Cardiac muscle cell (in vitro differentiated cells and primary cell): ENCODE measurements at regions not wholly inside any gene's neighbourhood (a gene's known extent, or its start where the extent isn't known, plus 50 kb on each side); places are given as distances from the start of the nearest gene placed in this dataset.
A peak's percentile ranks its signal among the peaks of the same experiment; 100 is the strongest.

Source experiments
- DNase-seq, 2 donors: peaks; one replicate each; pipeline versions ENCODE4 v3.0.0 to v3.0.0-alpha.2; 2010 to 2017; ENCODE audit warnings: low read depth in 1 of 2, low spot score in 1 of 2
- H3K27ac ChIP-seq: fragments of 200-600 bp; sonication (generic); 2 replicates; pipeline ENCODE4 v1.5.1; 2016
- H3K27me3 ChIP-seq: fragments of 200-600 bp; sonication (generic); 2 replicates; pipeline ENCODE4 v1.6.0; 2016; ENCODE audit warnings: control low read depth
- H3K36me3 ChIP-seq: fragments of 200-600 bp; sonication (generic); 2 replicates; pipeline ENCODE4 v1.5.1; 2016; ENCODE audit warnings: control low read depth
- H3K4me1 ChIP-seq: fragments of 200-600 bp; sonication (generic); 2 replicates; pipeline ENCODE4 v1.8.1; 2017; ENCODE audit warnings: low read depth, mild to moderate bottlenecking, mixed run types
- H3K4me3 ChIP-seq: fragments of 200-600 bp; sonication (generic); 2 replicates; pipeline ENCODE4 v1.5.1; 2016; ENCODE audit warnings: mild to moderate bottlenecking
- H3K9me3 ChIP-seq: fragments of 200-600 bp; sonication (generic); 2 replicates; pipeline ENCODE4 v1.5.1; 2017; ENCODE audit warnings: low read depth, mild to moderate bottlenecking, control low read depth
- CTCF ChIP-seq: IDR thresholded peaks from 2 replicates; pipeline ENCODE4 v1.5.1; 2012; ENCODE audit warnings: low read depth, mild to moderate bottlenecking, low read length

GRCh38 chr6:10465629-10466499 lies 51.0 kb upstream of the TFAP2A start:
- Histone ChIP-seq H3K4me1 (no peaks in the 10 kb centered on the region), H3K9me3 (no peaks in the 10 kb centered on the region), H3K27me3 (no peaks in the 10 kb centered on the region), H3K27ac (no peak overlapping the region), H3K36me3 (no peaks in the 10 kb centered on the region), H3K4me3 (no peak overlapping the region)
- DNase-seq, result peak; percentile 43 to 75
- peak; percentile 41 for TF ChIP-seq CTCF
